Tibial nerve (tissue), 4 donors: ENCODE measurements at regions not wholly inside any gene's neighbourhood (a gene's known extent, or its start where the extent isn't known, plus 50 kb on each side); places are given as distances from the start of the nearest gene placed in this dataset.
"Not testable (repeated sequence)": the region's sequence is repeated elsewhere in the genome, so short reads cannot be mapped to it uniquely, and the experiment has no call there.

Source experiments
- DNase-seq, 2 donors: peaks; one replicate each; pipeline ENCODE4 v3.0.0-alpha.2; 2019; ENCODE audit warnings: low spot score in 2 of 2
- H3K27ac ChIP-seq, 4 donors: fragments of 200-600 bp; sonication (generic) in 3 of 4; one replicate each; pipeline ENCODE4 v1.5.1; 2017 to 2019; ENCODE audit warnings: mild to moderate bottlenecking in 1 of 4
- H3K27me3 ChIP-seq, 2 donors: fragments of 200-600 bp; sonication (generic) in 1 of 2; one replicate each; pipeline versions ENCODE4 v1.5.1 to v1.6.0; 2017 to 2019
- H3K36me3 ChIP-seq, 3 donors: fragments of 200-600 bp; sonication (generic); one replicate each; pipeline ENCODE4 v1.5.1; 2018 to 2019
- H3K4me1 ChIP-seq, 4 donors: fragments of 200-600 bp; sonication (generic) in 3 of 4; one replicate each; pipeline ENCODE4 v1.5.1; 2017 to 2019
- H3K4me3 ChIP-seq, 4 donors: fragments of 200-600 bp; sonication (generic) in 3 of 4; one replicate each; pipeline ENCODE4 v1.5.1; 2017 to 2019; ENCODE audit warnings: mild to moderate bottlenecking in 1 of 4, moderate library complexity in 1 of 4
- H3K9me3 ChIP-seq, 4 donors: fragments of 200-600 bp; sonication (generic) in 3 of 4; one replicate each; pipeline ENCODE4 v1.5.1; 2017 to 2019
- EP300 ChIP-seq, 2 donors: sonication (generic); formaldehyde crosslinking; IDR thresholded peaks; one replicate each; pipeline ENCODE4 v1.6.1; 2017; ENCODE audit warnings: antibody characterized with exemption in 2 of 2, mild to moderate bottlenecking in 1 of 2
- POLR2A ChIP-seq, 2 donors: fragments of 450-650 bp; IDR thresholded peaks; one replicate each; pipeline ENCODE4 v1.6.1; 2017; ENCODE audit warnings: antibody characterized with exemption in 2 of 2, mild to moderate bottlenecking in 2 of 2, moderate library complexity in 2 of 2
- WGBS, 2 donors: methylation state at CpG; one replicate each; pipeline ENCODE4 v1.1.5; 2018; 5-methylcytosine and 5-hydroxymethylcytosine counted together
- TF ChIP-seq, protein P1 (sequence below), 5 experiments: fragments of 200-600 bp in 3 of 5; fragments of 450-650 bp in 2 of 5; sonication (generic) in 3 of 5; IDR thresholded peaks; one replicate each; pipeline ENCODE4 v1.5.1; 2016 to 2019; ENCODE audit warnings: antibody characterized with exemption in 5 of 5, mild to moderate bottlenecking in 3 of 5, moderate library complexity in 2 of 5

DNA sequence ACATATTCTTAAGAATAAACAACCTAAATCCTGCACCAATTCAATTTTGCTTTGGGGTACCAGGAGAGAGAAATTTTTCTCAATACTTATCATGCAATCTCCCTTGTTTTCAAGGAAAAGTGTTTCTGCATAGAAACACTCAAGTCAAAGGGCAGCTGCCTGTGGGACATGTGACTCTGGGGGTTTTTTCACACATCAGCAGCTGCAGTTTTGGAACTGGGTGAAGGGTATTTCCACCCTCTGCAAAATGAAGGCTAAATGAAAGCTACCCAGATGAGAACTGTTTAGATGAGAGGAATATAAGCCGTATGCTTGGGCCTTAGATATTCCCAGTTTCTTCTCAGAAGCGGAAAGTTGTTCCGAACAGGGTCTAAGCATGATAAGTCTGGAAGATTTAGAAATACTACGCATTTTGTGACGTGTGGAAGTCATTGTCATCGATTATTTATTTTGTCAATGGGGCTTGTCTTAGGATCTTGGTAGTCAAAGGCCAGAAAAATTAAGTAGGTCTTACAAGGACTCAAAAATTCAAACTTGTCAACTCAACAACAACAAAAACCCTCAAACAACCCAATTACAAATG is 64.3 kb upstream of the BOD1 start:
- Histone ChIP-seq H3K4me3 (no peak overlapping the region), H3K27me3 (no peaks in the 10 kb centered on the region), H3K9me3 (peaks cover 0 to 14% (median 0%) of the 10 kb centered on the region in 4 donors), H3K27ac (no peak overlapping the region), H3K4me1 (no peaks in the 10 kb centered on the region), H3K36me3 (no peaks in the 10 kb centered on the region)
- 84 to 89% methylated on average over 6 of the region's 6 CpGs for WGBS, 2 donors
- no peak for DNase-seq
- TF ChIP-seq, protein P1, sequence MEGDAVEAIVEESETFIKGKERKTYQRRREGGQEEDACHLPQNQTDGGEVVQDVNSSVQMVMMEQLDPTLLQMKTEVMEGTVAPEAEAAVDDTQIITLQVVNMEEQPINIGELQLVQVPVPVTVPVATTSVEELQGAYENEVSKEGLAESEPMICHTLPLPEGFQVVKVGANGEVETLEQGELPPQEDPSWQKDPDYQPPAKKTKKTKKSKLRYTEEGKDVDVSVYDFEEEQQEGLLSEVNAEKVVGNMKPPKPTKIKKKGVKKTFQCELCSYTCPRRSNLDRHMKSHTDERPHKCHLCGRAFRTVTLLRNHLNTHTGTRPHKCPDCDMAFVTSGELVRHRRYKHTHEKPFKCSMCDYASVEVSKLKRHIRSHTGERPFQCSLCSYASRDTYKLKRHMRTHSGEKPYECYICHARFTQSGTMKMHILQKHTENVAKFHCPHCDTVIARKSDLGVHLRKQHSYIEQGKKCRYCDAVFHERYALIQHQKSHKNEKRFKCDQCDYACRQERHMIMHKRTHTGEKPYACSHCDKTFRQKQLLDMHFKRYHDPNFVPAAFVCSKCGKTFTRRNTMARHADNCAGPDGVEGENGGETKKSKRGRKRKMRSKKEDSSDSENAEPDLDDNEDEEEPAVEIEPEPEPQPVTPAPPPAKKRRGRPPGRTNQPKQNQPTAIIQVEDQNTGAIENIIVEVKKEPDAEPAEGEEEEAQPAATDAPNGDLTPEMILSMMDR (IDR thresholded peaks at IDR 0.05) = no peak
- TF ChIP-seq POLR2A (IDR thresholded peaks at IDR 0.05) (no peak), EP300 (IDR thresholded peaks at IDR 0.05) (no peak)

DNA sequence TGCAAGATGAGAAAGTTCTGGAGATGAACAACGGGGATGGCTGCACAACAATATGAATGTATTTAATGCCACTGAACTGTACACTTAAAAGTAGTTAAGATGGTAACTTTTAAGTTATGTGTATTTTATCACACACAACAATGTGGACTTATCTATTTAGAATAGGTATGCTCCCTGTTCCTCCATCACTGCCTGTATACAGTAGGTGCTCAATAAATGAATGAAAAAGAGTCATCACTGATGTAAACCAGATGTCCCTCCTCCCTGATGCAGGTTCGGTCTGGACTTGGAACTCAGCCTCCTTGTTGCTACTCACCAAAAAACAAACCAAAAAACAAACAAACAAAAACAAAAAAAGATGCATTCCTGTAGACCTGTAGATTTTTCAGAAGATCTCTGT is 65.9 kb upstream of the BOD1 start:
- H3K27me3 ChIP-seq = no peaks in the 10 kb centered on the region
- DNase-seq = no peak
- TF ChIP-seq POLR2A (IDR thresholded peaks at IDR 0.05) (no peak), EP300 (IDR thresholded peaks at IDR 0.05) (no peak)
- TF ChIP-seq, protein P1 (IDR thresholded peaks at IDR 0.05) = no peak
- no peak overlapping the region for H3K27ac ChIP-seq
- H3K4me1 ChIP-seq = no peaks in the 10 kb centered on the region
- no peak overlapping the region for H3K4me3 ChIP-seq
- H3K9me3 ChIP-seq = peaks cover 0 to 3% (median 0%) of the 10 kb centered on the region in 4 donors
- H3K36me3 ChIP-seq = no peaks in the 10 kb centered on the region
- WGBS, 2 donors = 90 to 97% methylated on average over 2 of the region's 2 CpGs

- not testable (repeated sequence) for DNase-seq, H3K4me1 ChIP-seq, H3K27me3 ChIP-seq, H3K27ac ChIP-seq, H3K9me3 ChIP-seq, H3K36me3 ChIP-seq, H3K4me3 ChIP-seq
- 91 to 95% methylated on average over 5 of the region's 5 CpGs for WGBS, 2 donors
These were observed 68.1 kb upstream of the BOD1 start for GRCh38 chr5:173684535-173684934.

- Histone ChIP-seq H3K4me3 (no peak overlapping the region), H3K27ac (no peak overlapping the region), H3K27me3 (no peaks in the 10 kb centered on the region), H3K4me1 (peaks cover 0 to 20% (median 3%) of the 10 kb centered on the region in 4 donors), H3K9me3 (peaks cover 0 to 3% (median 0%) of the 10 kb centered on the region in 4 donors), H3K36me3 (no peaks in the 10 kb centered on the region)
- no peak for DNase-seq
- 84 to 85% methylated on average over 4 of the region's 4 CpGs for WGBS, 2 donors
- no peak for TF ChIP-seq EP300 (IDR thresholded peaks at IDR 0.05)
- TF ChIP-seq, protein P1 (IDR thresholded peaks at IDR 0.05) = no peak
- no peak for TF ChIP-seq POLR2A (IDR thresholded peaks at IDR 0.05)
These were observed 70.5 kb upstream of the BOD1 start for GRCh38 chr5:173686950-173687349.

GRCh38 chr5:173688703-173689102 is 72.3 kb upstream of the BOD1 start:
- H3K27me3 ChIP-seq = no peaks in the 10 kb centered on the region
- H3K9me3 ChIP-seq = peaks cover 0 to 8% (median 0%) of the 10 kb centered on the region in 4 donors
- H3K4me3 ChIP-seq = no peak overlapping the region
- TF ChIP-seq POLR2A (IDR thresholded peaks at IDR 0.05) (no peak), EP300 (IDR thresholded peaks at IDR 0.05) (no peak)
- TF ChIP-seq, protein P1 (IDR thresholded peaks at IDR 0.05) = no peak
- DNase-seq = no peak
- no peaks in the 10 kb centered on the region for H3K36me3 ChIP-seq
- peak overlapping the region in 2 of 4 donors; percentile 53 to 61 for H3K27ac ChIP-seq
- peaks cover 0 to 20% (median 3%) of the 10 kb centered on the region in 4 donors for H3K4me1 ChIP-seq
- WGBS, 2 donors = 50 to 51% methylated on average over 3 of the region's 3 CpGs
